ENCODE measurements at regions not wholly inside any gene's neighbourhood (a gene's known extent, or its start where the extent isn't known, plus 50 kb on each side); places are given as distances from the start of the nearest gene placed in this dataset.

DNA sequence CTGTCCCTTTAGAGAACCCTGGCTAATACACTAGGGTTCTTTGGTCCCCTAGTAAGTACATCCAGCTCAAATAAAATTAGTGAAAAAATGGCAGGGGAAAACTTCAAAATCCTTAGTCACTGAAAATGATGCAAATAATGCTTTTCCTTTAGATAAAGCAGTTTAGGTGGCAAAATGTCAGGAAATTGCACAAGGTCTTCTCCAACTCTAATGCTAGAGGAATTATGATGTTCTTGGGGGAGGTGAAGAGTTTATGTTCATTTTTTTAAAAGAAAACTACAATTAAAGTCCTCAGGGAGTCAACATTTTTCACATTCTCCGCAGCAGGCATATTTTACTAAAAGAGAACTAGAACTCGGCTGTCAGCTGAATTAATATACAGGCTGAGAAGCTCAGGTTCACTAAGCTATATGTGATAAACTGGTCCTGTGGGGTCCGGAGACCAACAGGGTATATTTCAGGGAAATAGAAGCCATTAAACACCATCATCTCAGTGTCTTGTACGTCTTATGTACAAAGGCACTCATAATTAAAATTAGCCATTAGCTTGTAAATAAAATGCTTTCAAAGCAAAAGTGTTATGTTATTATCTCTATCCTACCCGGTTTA lies 1164.7 kb upstream of the AUTS2 start:
- Histone ChIP-seq H3K27ac (ENCODE audit: low read depth, low read length) (no peak overlapping the region), H3K27me3 (ENCODE audit: insufficient read depth, low read length) (no peaks in the 10 kb centered on the region)
- 97% methylated on average over 4 of the region's 5 CpGs for WGBS

DNA sequence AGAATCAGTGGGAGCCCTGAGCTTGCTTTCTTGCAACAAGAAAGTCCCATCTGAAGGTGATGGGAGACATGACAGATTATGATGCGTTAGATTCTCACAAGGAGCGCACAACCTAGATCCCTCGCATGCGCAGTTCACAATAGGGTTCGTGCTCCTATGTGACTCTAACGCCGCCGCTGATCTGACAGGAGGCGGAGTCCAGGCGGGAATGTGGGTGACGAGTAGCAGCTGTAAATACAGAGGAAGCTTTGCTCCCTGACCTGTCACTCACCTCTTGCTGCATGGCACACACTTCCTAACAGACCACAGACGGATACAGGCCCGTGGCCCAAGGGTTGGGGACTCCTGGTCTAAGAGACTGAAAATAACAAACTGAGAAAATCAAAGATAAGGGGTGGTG lies 1163.4 kb upstream of the AUTS2 start:
- Histone ChIP-seq H3K36me3 (ENCODE audit: insufficient read depth, low read length) (no peaks in the 10 kb centered on the region), H3K27ac (ENCODE audit: low read depth, low read length) (no peak overlapping the region), H3K27me3 (ENCODE audit: insufficient read depth, low read length) (no peaks in the 10 kb centered on the region), H3K9me3 (ENCODE audit: insufficient read depth, low read depth, low read length) (no peaks in the 10 kb centered on the region), H3K4me3 (ENCODE audit: low read length) (no peak overlapping the region), H3K4me1 (ENCODE audit: insufficient read depth, low read length) (no peaks in the 10 kb centered on the region), H3K9ac (ENCODE audit: low read depth, low read length) (no peak overlapping the region)
- WGBS: 81% methylated on average over 13 of the region's 13 CpGs

More for the DNA sequence above, 1164.7 kb upstream of the AUTS2 start:
- Histone ChIP-seq H3K9me3 (ENCODE audit: insufficient read depth, low read depth, low read length) (no peaks in the 10 kb centered on the region), H3K36me3 (ENCODE audit: insufficient read depth, low read length) (no peaks in the 10 kb centered on the region), H3K4me1 (ENCODE audit: insufficient read depth, low read length) (no peaks in the 10 kb centered on the region), H3K9ac (ENCODE audit: low read depth, low read length) (no peak overlapping the region), H3K4me3 (ENCODE audit: low read length) (no peak overlapping the region)

DNA sequence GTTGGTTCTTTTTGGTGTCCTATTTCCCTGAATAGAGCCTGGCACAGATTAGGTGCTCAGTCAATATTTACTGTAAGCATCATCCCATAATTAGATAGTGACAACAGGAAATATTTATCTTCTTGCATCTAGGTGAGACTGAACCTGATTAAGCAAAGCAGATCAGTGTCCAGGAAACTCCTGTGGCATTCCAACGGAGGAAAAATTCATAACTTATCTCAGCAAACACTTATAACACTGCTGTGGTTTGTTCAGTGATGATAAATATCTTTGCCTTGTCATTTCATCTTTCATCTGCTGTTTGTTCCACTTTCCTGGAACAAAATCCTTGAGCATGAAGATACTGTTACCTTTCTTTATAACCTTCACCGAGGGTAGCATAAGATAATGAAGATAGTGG lies 1160.3 kb upstream of the AUTS2 start:
- Histone ChIP-seq H3K27ac (ENCODE audit: low read depth, low read length) (no peak overlapping the region), H3K36me3 (ENCODE audit: insufficient read depth, low read length) (no peaks in the 10 kb centered on the region), H3K4me1 (ENCODE audit: insufficient read depth, low read length) (no peaks in the 10 kb centered on the region), H3K27me3 (ENCODE audit: insufficient read depth, low read length) (no peaks in the 10 kb centered on the region), H3K9ac (ENCODE audit: low read depth, low read length) (no peak overlapping the region), H3K4me3 (ENCODE audit: low read length) (no peak overlapping the region), H3K9me3 (ENCODE audit: insufficient read depth, low read depth, low read length) (no peaks in the 10 kb centered on the region)
- WGBS: 100% methylated on average over 2 of the region's 2 CpGs

DNA sequence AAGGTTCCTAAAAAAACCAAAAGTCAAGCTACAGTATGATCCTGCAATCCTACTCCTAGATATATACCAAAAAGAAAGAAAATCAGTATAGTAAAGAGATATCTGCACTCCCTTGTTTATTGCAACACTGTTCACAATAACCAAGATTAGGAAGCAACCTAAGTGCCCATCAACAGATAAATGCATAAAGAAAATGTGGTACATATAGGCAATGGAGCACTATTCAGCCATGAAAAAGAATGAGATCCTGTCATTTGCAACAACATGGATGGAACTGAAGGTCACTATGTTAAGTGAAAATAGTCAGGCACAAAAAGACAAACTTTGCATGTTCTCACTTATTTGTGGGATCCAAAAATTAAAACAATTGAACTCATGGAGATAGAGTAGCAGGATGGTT lies 1159.5 kb upstream of the AUTS2 start:
- H3K4me3 ChIP-seq (ENCODE audit: low read length): no peak overlapping the region
- H3K27me3 ChIP-seq (ENCODE audit: insufficient read depth, low read length): no peaks in the 10 kb centered on the region
- no peaks in the 10 kb centered on the region for H3K36me3 ChIP-seq (ENCODE audit: insufficient read depth, low read length)
- no peak overlapping the region for H3K27ac ChIP-seq (ENCODE audit: low read depth, low read length)
- H3K9ac ChIP-seq (ENCODE audit: low read depth, low read length): no peak overlapping the region
- no peaks in the 10 kb centered on the region for H3K4me1 ChIP-seq (ENCODE audit: insufficient read depth, low read length)
- H3K9me3 ChIP-seq (ENCODE audit: insufficient read depth, low read depth, low read length): no peaks in the 10 kb centered on the region

DNA sequence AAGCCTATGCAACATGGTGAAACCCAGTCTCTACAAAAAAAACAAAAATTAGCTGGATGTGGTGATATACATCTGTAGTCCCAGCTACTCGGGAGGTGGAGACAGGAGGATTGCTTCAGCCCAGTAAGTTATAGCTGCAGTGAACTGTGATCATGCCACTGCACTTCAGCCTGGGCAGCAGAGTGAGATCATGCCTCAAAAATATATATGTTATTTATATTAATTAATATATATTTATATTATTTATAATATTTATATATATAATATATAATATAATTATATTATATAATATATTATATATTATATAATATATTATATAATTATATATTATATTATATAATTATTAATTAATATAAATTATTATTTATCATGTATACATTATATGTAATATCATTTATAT lies 1158.4 kb upstream of the AUTS2 start:
- no peak overlapping the region for H3K4me3 ChIP-seq (ENCODE audit: low read length)
- H3K36me3 ChIP-seq (ENCODE audit: insufficient read depth, low read length): no peaks in the 10 kb centered on the region
- no peak overlapping the region for H3K9ac ChIP-seq (ENCODE audit: low read depth, low read length)
- WGBS: 95% methylated on average over 1 of the region's 1 CpG
- no peak overlapping the region for H3K27ac ChIP-seq (ENCODE audit: low read depth, low read length)
- no peaks in the 10 kb centered on the region for H3K4me1 ChIP-seq (ENCODE audit: insufficient read depth, low read length)
- no peaks in the 10 kb centered on the region for H3K9me3 ChIP-seq (ENCODE audit: insufficient read depth, low read depth, low read length)
- no peaks in the 10 kb centered on the region for H3K27me3 ChIP-seq (ENCODE audit: insufficient read depth, low read length)

DNA sequence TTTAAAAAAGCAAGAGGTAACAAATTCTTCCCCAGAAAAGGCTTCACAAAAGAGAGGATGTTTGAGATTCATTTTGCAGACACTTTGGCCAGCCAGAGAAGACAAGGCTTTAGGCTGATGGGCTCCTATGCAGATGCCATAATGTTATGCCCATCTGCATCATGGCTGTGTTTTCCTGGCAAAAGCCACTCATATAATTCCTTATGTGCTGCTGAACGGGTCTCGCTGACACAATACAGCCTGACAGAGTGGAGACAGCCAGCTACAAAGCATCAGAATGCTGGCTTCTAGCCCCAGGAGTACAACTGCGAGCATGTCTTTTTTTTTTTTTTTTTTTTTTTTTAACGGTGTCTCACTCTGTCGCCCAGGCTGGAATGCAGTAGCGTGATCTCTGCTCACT lies 1157.4 kb upstream of the AUTS2 start:
- 97% methylated on average over 6 of the region's 6 CpGs for WGBS
- H3K36me3 ChIP-seq (ENCODE audit: insufficient read depth, low read length): no peaks in the 10 kb centered on the region
- no peak overlapping the region for H3K9ac ChIP-seq (ENCODE audit: low read depth, low read length)
- no peak overlapping the region for H3K4me3 ChIP-seq (ENCODE audit: low read length)
- H3K27me3 ChIP-seq (ENCODE audit: insufficient read depth, low read length): no peaks in the 10 kb centered on the region
- H3K9me3 ChIP-seq (ENCODE audit: insufficient read depth, low read depth, low read length): no peaks in the 10 kb centered on the region
- H3K4me1 ChIP-seq (ENCODE audit: insufficient read depth, low read length): no peaks in the 10 kb centered on the region
- no peak overlapping the region for H3K27ac ChIP-seq (ENCODE audit: low read depth, low read length)

DNA sequence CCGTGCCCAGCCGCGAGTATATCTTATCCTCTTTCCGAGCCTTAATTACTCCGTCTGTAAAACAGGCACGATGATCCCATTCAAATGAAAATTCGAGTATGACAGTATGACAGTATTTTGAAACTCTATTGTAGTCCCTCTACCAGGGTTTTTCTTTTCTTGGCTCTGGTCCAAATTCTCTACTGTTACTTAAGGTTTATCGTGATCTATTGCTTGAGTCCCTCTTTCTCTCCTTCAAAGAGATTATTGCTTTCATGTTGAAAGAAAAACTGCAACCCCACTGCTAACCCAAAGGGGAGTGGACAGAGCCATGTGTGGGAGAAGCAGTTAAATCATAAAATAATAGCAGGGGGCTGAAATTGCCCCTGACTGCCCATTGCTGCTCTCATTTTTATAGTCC lies 1156.6 kb upstream of the AUTS2 start:
- no peak overlapping the region for H3K4me3 ChIP-seq (ENCODE audit: low read length)
- H3K9me3 ChIP-seq (ENCODE audit: insufficient read depth, low read depth, low read length): no peaks in the 10 kb centered on the region
- 93% methylated on average over 8 of the region's 8 CpGs for WGBS
- no peaks in the 10 kb centered on the region for H3K36me3 ChIP-seq (ENCODE audit: insufficient read depth, low read length)
- H3K27me3 ChIP-seq (ENCODE audit: insufficient read depth, low read length): no peaks in the 10 kb centered on the region
- H3K4me1 ChIP-seq (ENCODE audit: insufficient read depth, low read length): no peaks in the 10 kb centered on the region
- no peak overlapping the region for H3K9ac ChIP-seq (ENCODE audit: low read depth, low read length)
- H3K27ac ChIP-seq (ENCODE audit: low read depth, low read length): no peak overlapping the region

DNA sequence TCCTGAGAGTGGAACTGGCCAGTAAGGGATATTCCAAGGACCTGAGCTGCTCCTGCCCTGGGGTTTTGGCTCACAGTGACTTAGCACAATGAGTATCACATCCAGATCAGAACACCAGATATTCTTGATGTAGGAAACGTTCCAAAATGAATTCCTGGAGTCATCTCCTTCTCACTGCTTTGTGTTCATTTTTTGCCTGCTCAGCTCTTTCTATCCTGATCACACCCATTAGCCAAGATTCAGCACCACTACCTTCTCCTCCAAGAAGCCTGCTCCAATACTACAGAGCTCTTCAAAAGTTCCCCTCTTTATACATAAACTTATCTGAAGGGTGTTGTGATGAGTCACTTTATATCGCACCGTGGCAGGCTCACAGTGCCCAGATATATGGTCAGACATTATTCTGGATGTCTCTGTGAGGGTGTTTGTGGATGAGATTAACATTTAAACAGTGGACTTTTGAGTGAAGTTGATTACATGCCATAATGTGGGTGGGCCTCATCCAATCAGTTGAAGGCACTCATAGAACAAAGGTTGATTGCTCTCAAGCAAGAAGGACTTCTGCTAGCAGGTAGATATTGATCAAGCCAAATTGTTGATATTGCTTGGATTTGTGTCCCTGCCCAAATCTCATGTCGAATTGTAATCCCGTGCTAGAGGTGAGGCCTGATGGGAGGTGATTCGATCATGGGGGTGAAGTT lies 1155.2 kb upstream of the AUTS2 start:
- Histone ChIP-seq H3K36me3 (ENCODE audit: insufficient read depth, low read length) (no peaks in the 10 kb centered on the region), H3K9ac (ENCODE audit: low read depth, low read length) (no peak overlapping the region), H3K4me3 (ENCODE audit: low read length) (no peak overlapping the region), H3K27me3 (ENCODE audit: insufficient read depth, low read length) (no peaks in the 10 kb centered on the region), H3K4me1 (ENCODE audit: insufficient read depth, low read length) (no peaks in the 10 kb centered on the region), H3K27ac (ENCODE audit: low read depth, low read length) (no peak overlapping the region), H3K9me3 (ENCODE audit: insufficient read depth, low read depth, low read length) (no peaks in the 10 kb centered on the region)
- 91% methylated on average over 6 of the region's 6 CpGs for WGBS

DNA sequence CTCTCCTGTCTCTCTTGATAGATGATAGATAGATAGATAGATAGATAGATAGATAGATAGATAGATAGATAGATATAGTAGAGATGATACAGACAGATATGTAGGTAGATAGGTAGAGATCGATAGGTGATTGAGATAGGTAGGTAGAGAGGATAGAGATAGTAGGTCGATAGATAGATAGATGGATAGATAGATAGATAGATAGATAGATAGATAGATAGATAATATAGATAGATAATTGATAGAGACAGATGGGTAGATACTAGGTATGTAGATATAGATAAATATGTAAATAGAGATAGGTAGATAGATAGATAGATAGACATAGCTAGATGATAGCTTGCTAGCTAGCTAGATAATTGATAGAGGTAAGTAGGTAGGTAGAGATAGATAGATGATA lies 1154.2 kb upstream of the AUTS2 start:
- Histone ChIP-seq H3K4me1 (ENCODE audit: insufficient read depth, low read length) (no peaks in the 10 kb centered on the region), H3K27ac (ENCODE audit: low read depth, low read length) (no peak overlapping the region), H3K36me3 (ENCODE audit: insufficient read depth, low read length) (no peaks in the 10 kb centered on the region), H3K9me3 (ENCODE audit: insufficient read depth, low read depth, low read length) (no peaks in the 10 kb centered on the region), H3K27me3 (ENCODE audit: insufficient read depth, low read length) (no peaks in the 10 kb centered on the region), H3K4me3 (ENCODE audit: low read length) (no peak overlapping the region), H3K9ac (ENCODE audit: low read depth, low read length) (no peak overlapping the region)
- WGBS: 93% methylated on average over 2 of the region's 2 CpGs

DNA sequence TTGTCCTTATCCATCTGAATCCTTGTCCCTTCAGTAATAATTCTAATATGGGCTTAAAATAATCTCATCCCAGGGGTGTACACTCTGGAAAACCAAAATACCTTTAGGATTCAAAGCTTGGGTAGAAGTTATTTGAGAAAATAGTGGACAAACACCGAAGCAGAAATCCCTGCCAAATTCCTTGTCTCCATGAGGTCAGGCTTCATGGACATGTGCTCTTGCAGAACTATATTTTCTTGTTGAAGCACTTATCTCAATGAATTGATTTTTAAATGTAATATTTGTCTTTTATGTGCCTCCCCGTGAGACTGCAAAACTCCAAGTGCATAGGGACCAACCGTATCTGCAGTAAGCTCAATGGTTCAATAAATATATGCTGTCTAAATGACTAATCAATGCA lies 1153.3 kb upstream of the AUTS2 start:
- WGBS: 92% methylated on average over 3 of the region's 3 CpGs
- no peak overlapping the region for H3K27ac ChIP-seq (ENCODE audit: low read depth, low read length)
- no peak overlapping the region for H3K4me3 ChIP-seq (ENCODE audit: low read length)
- H3K36me3 ChIP-seq (ENCODE audit: insufficient read depth, low read length): no peaks in the 10 kb centered on the region
- no peak overlapping the region for H3K9ac ChIP-seq (ENCODE audit: low read depth, low read length)
- H3K27me3 ChIP-seq (ENCODE audit: insufficient read depth, low read length): no peaks in the 10 kb centered on the region
- H3K4me1 ChIP-seq (ENCODE audit: insufficient read depth, low read length): no peaks in the 10 kb centered on the region
- H3K9me3 ChIP-seq (ENCODE audit: insufficient read depth, low read depth, low read length): no peaks in the 10 kb centered on the region

DNA sequence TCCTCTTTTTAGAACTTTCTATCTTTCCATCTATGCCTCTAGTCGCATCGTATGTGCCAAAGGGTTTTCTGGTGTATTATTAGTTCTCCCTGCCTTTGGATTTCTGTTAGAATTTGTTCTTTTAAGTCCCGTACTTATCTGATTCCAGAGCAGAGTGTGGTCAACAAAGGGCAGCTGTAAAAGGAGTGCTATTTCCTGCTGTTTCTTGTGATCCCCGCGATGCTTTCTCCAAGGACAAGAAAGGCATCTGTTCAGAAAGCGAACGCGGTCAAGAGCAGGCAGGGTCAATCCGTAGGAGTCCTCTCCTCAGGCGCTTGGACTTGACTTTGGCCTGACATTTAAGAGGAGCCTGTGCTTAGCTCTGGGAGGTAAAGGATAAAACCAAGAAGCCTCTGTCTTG lies 1152.1 kb upstream of the AUTS2 start:
- 95% methylated on average over 10 of the region's 10 CpGs for WGBS
- no peak overlapping the region for H3K4me3 ChIP-seq (ENCODE audit: low read length)
- no peaks in the 10 kb centered on the region for H3K36me3 ChIP-seq (ENCODE audit: insufficient read depth, low read length)
- H3K27me3 ChIP-seq (ENCODE audit: insufficient read depth, low read length): no peaks in the 10 kb centered on the region
- H3K4me1 ChIP-seq (ENCODE audit: insufficient read depth, low read length): no peaks in the 10 kb centered on the region
- no peak overlapping the region for H3K27ac ChIP-seq (ENCODE audit: low read depth, low read length)
- no peaks in the 10 kb centered on the region for H3K9me3 ChIP-seq (ENCODE audit: insufficient read depth, low read depth, low read length)
- H3K9ac ChIP-seq (ENCODE audit: low read depth, low read length): no peak overlapping the region

DNA sequence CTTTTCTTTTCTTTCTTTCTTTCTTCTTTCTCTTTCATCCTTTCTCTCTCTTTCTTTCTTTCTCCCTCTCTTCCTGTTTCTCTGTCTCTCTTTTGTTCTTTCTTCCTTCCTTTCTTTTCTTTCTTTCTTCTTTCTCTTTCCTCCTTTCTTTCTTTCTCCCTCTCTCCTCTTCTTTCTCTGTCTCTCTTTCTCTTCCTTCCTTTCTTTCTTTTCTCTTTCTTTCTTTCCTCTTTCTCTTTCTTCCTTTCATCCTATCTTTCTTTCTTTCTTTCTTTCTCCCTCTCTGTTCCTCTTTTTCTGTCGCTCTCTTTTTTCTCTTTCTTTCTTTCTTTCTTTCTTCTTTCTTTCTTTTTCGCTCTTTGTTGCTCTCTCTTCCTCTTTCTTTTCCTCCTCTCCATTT lies 1149.2 kb upstream of the AUTS2 start:
- Histone ChIP-seq H3K36me3 (ENCODE audit: insufficient read depth, low read length) (no peaks in the 10 kb centered on the region), H3K9ac (ENCODE audit: low read depth, low read length) (no peak overlapping the region), H3K27ac (ENCODE audit: low read depth, low read length) (no peak overlapping the region), H3K9me3 (ENCODE audit: insufficient read depth, low read depth, low read length) (no peaks in the 10 kb centered on the region), H3K4me3 (ENCODE audit: low read length) (no peak overlapping the region), H3K27me3 (ENCODE audit: insufficient read depth, low read length) (no peaks in the 10 kb centered on the region), H3K4me1 (ENCODE audit: insufficient read depth, low read length) (no peaks in the 10 kb centered on the region)
- WGBS: 98% methylated on average over 2 of the region's 2 CpGs
